PC-3 (cell line): ENCODE measurements at regions not wholly inside any gene's neighbourhood (a gene's known extent, or its start where the extent isn't known, plus 50 kb on each side); places are given as distances from the start of the nearest gene placed in this dataset.

ENCODE experiments used
- EZH2phosphoT487 ChIP-seq: fragments of 300-600 bp; sonication (generic); IDR thresholded peaks from 2 replicates; pipeline ENCODE4 v1.6.1; 2018; ENCODE audit warnings: mild to moderate bottlenecking, antibody characterized with exemption, low read length, borderline replicate concordance
- TF ChIP-seq, protein P1 (sequence below): fragments of 300-600 bp; sonication (generic); conservative IDR thresholded peaks from 2 replicates; pipeline ENCODE4 v1.5.1; 2017; ENCODE audit warnings: antibody characterized with exemption, low read depth, mild to moderate bottlenecking, low read length

DNA sequence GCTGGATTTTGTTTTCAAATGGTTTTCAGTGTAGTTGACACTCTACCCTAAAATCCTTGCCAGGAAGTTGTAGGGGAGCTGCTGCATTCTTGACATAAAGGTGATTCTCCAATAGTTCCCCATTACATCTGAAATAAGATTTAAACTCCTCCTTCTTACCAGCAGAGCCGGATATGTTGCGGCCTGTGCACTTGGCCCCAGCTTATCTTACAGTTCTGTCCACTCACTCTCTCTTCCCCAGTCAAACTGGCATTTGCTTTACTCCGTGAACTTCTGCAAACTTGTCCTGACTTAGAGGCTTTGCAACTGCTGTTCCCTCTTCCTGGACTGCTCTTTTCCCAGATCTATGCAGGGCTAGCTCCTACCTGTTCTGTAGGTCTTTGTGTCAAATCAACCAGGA, 929.5 kb downstream of the VRK1 start:
- TF ChIP-seq, protein P1, sequence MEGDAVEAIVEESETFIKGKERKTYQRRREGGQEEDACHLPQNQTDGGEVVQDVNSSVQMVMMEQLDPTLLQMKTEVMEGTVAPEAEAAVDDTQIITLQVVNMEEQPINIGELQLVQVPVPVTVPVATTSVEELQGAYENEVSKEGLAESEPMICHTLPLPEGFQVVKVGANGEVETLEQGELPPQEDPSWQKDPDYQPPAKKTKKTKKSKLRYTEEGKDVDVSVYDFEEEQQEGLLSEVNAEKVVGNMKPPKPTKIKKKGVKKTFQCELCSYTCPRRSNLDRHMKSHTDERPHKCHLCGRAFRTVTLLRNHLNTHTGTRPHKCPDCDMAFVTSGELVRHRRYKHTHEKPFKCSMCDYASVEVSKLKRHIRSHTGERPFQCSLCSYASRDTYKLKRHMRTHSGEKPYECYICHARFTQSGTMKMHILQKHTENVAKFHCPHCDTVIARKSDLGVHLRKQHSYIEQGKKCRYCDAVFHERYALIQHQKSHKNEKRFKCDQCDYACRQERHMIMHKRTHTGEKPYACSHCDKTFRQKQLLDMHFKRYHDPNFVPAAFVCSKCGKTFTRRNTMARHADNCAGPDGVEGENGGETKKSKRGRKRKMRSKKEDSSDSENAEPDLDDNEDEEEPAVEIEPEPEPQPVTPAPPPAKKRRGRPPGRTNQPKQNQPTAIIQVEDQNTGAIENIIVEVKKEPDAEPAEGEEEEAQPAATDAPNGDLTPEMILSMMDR, result no peak
- no peak for TF ChIP-seq EZH2phosphoT487
